Stimulated activated effector memory CD8-positive, alpha-beta T cell treated with anti-CD3 and anti-CD28 coated beads, Interleukin-12 subunit alpha, Interleukin-12 subunit beta, amount 100 ng/mL, for 72 hours (primary cell): ENCODE measurements at regions not wholly inside any gene's neighbourhood (a gene's known extent, or its start where the extent isn't known, plus 50 kb on each side); places are given as distances from the start of the nearest gene placed in this dataset.

Experiments
- ATAC-seq: fragments of 150-1000 bp; cut with Tn5 transposase; 2 replicates; pipeline ENCODE4 v1.10.0; 2021
- DNase-seq, 2 donors: peaks; one replicate each; pipeline ENCODE4 v3.0.0; 2021 to 2022; ENCODE audit warnings: low spot score in 2 of 2
- H3K27ac Mint-ChIP-seq: one replicate; pipeline ENCODE4 v1.8.0; 2022; ENCODE audit warnings: mild to moderate bottlenecking, mixed read lengths
- H3K36me3 Mint-ChIP-seq: one replicate; pipeline ENCODE4 v1.8.0; 2022; ENCODE audit warnings: mild to moderate bottlenecking, mixed read lengths
- H3K4me1 Mint-ChIP-seq: one replicate; pipeline ENCODE4 v1.8.0; 2022; ENCODE audit warnings: mixed read lengths
- H3K4me3 Mint-ChIP-seq: one replicate; pipeline ENCODE4 v1.8.0; 2022; ENCODE audit warnings: mild to moderate bottlenecking, mixed read lengths
- H3K9me3 Mint-ChIP-seq: one replicate; pipeline ENCODE4 v1.8.0; 2022; ENCODE audit warnings: mixed read lengths

GRCh38 chr2:160550048-160550447 is 56.4 kb upstream of the RBMS1 start:
- H3K4me1 Mint-ChIP-seq = peaks cover 6% of the 10 kb centered on the region
- ATAC-seq (no peak), DNase-seq (no peak)
- no peaks in the 10 kb centered on the region for H3K9me3 Mint-ChIP-seq
- H3K27ac Mint-ChIP-seq = no peak overlapping the region
- H3K4me3 Mint-ChIP-seq = no peak overlapping the region
- no peaks in the 10 kb centered on the region for H3K36me3 Mint-ChIP-seq

- H3K9me3 Mint-ChIP-seq = no peaks in the 10 kb centered on the region
- no peak overlapping the region for H3K27ac Mint-ChIP-seq
- no peak overlapping the region for H3K4me3 Mint-ChIP-seq
- ATAC-seq = no peak
- H3K4me1 Mint-ChIP-seq = peaks cover 6% of the 10 kb centered on the region
- no peak for DNase-seq
- no peaks in the 10 kb centered on the region for H3K36me3 Mint-ChIP-seq
Measured at GRCh38 chr2:160551259-160551658, 57.7 kb upstream of the RBMS1 start.

GRCh38 chr2:160555420-160556071 is 61.9 kb upstream of the RBMS1 start:
- Mint-ChIP-seq H3K36me3 (no peaks in the 10 kb centered on the region), H3K9me3 (no peaks in the 10 kb centered on the region), H3K4me3 (no peak overlapping the region), H3K27ac (no peak overlapping the region), H3K4me1 (peaks cover 6% of the 10 kb centered on the region)
- no peak for DNase-seq
- no peak for ATAC-seq

GRCh38 chr2:160557903-160558302 is 64.3 kb upstream of the RBMS1 start:
- H3K36me3 Mint-ChIP-seq = no peaks in the 10 kb centered on the region
- ATAC-seq = no peak

GRCh38 chr2:160558531-160558930 is 64.9 kb upstream of the RBMS1 start:
- no peaks in the 10 kb centered on the region for H3K9me3 Mint-ChIP-seq
- no peak for DNase-seq
- H3K27ac Mint-ChIP-seq = no peak overlapping the region
- no peak overlapping the region for H3K4me3 Mint-ChIP-seq
- H3K4me1 Mint-ChIP-seq = no peaks in the 10 kb centered on the region
- no peak for ATAC-seq
- no peaks in the 10 kb centered on the region for H3K36me3 Mint-ChIP-seq

More at GRCh38 chr2:160557903-160558302, 64.3 kb upstream of the RBMS1 start:
- no peak overlapping the region for H3K27ac Mint-ChIP-seq
- H3K9me3 Mint-ChIP-seq = no peaks in the 10 kb centered on the region
- H3K4me3 Mint-ChIP-seq = no peak overlapping the region
- no peaks in the 10 kb centered on the region for H3K4me1 Mint-ChIP-seq
- no peak for DNase-seq

GRCh38 chr2:160561551-160562295 is 68.1 kb upstream of the RBMS1 start:
- DNase-seq = no peak
- H3K36me3 Mint-ChIP-seq = no peaks in the 10 kb centered on the region
- no peaks in the 10 kb centered on the region for H3K9me3 Mint-ChIP-seq
- no peak overlapping the region for H3K4me3 Mint-ChIP-seq
- no peak overlapping the region for H3K27ac Mint-ChIP-seq
- ATAC-seq = peak; percentile 34
- no peaks in the 10 kb centered on the region for H3K4me1 Mint-ChIP-seq

- H3K9me3 Mint-ChIP-seq = no peaks in the 10 kb centered on the region
- H3K27ac Mint-ChIP-seq = no peak overlapping the region
- ATAC-seq (no peak), DNase-seq (no peak)
- H3K36me3 Mint-ChIP-seq = no peaks in the 10 kb centered on the region
- H3K4me3 Mint-ChIP-seq = no peak overlapping the region
- no peaks in the 10 kb centered on the region for H3K4me1 Mint-ChIP-seq
Measured at GRCh38 chr2:160562730-160563129, 69.1 kb upstream of the RBMS1 start.

GRCh38 chr2:160564591-160564990 is 71.0 kb upstream of the RBMS1 start:
- DNase-seq = no peak
- ATAC-seq = no peak
- Mint-ChIP-seq H3K36me3 (no peaks in the 10 kb centered on the region), H3K4me3 (no peak overlapping the region), H3K9me3 (no peaks in the 10 kb centered on the region), H3K27ac (no peak overlapping the region), H3K4me1 (no peaks in the 10 kb centered on the region)

GRCh38 chr2:160565099-160565845 is 71.7 kb upstream of the RBMS1 start:
- H3K4me1 Mint-ChIP-seq = no peaks in the 10 kb centered on the region
- no peaks in the 10 kb centered on the region for H3K9me3 Mint-ChIP-seq
- DNase-seq (no peak), ATAC-seq (no peak)
- H3K36me3 Mint-ChIP-seq = no peaks in the 10 kb centered on the region
- H3K27ac Mint-ChIP-seq = no peak overlapping the region
- no peak overlapping the region for H3K4me3 Mint-ChIP-seq

GRCh38 chr2:160566717-160567116 is 73.1 kb upstream of the RBMS1 start:
- Mint-ChIP-seq H3K4me1 (no peaks in the 10 kb centered on the region), H3K9me3 (no peaks in the 10 kb centered on the region), H3K36me3 (no peaks in the 10 kb centered on the region), H3K4me3 (no peak overlapping the region), H3K27ac (no peak overlapping the region)
- DNase-seq = no peak
- no peak for ATAC-seq

GRCh38 chr2:160568856-160569255 is 75.2 kb upstream of the RBMS1 start:
- no peak overlapping the region for H3K27ac Mint-ChIP-seq
- no peaks in the 10 kb centered on the region for H3K36me3 Mint-ChIP-seq
- peaks cover 4% of the 10 kb centered on the region for H3K9me3 Mint-ChIP-seq
- DNase-seq (no peak), ATAC-seq (no peak)
- no peak overlapping the region for H3K4me3 Mint-ChIP-seq
- no peaks in the 10 kb centered on the region for H3K4me1 Mint-ChIP-seq

- Mint-ChIP-seq H3K27ac (no peak overlapping the region), H3K4me1 (no peaks in the 10 kb centered on the region), H3K9me3 (peaks cover 4% of the 10 kb centered on the region), H3K4me3 (no peak overlapping the region), H3K36me3 (no peaks in the 10 kb centered on the region)
- DNase-seq (no peak), ATAC-seq (no peak)
Measured at GRCh38 chr2:160570376-160570775, 76.8 kb upstream of the RBMS1 start.

- no peak overlapping the region for H3K27ac Mint-ChIP-seq
- H3K4me1 Mint-ChIP-seq = no peaks in the 10 kb centered on the region
- H3K4me3 Mint-ChIP-seq = no peak overlapping the region
- DNase-seq = no peak
- peak; percentile 75 for ATAC-seq
- H3K9me3 Mint-ChIP-seq = peaks cover 4% of the 10 kb centered on the region
- H3K36me3 Mint-ChIP-seq = no peaks in the 10 kb centered on the region
Measured at GRCh38 chr2:160574468-160575140, 81.0 kb upstream of the RBMS1 start.

GRCh38 chr2:160575368-160575767 is 81.8 kb upstream of the RBMS1 start:
- Mint-ChIP-seq H3K27ac (no peak overlapping the region), H3K9me3 (peaks cover 4% of the 10 kb centered on the region), H3K36me3 (no peaks in the 10 kb centered on the region), H3K4me1 (no peaks in the 10 kb centered on the region), H3K4me3 (no peak overlapping the region)
- ATAC-seq (no peak), DNase-seq (no peak)

GRCh38 chr2:160576054-160576499 is 82.5 kb upstream of the RBMS1 start:
- no peak for ATAC-seq
- no peak for DNase-seq
- Mint-ChIP-seq H3K27ac (no peak overlapping the region), H3K4me3 (no peak overlapping the region), H3K36me3 (no peaks in the 10 kb centered on the region), H3K4me1 (no peaks in the 10 kb centered on the region), H3K9me3 (peaks cover 4% of the 10 kb centered on the region)
